ENCODE measurements at regions not wholly inside any gene's neighbourhood (a gene's known extent, or its start where the extent isn't known, plus 50 kb on each side); places are given as distances from the start of the nearest gene placed in this dataset.

DNA sequence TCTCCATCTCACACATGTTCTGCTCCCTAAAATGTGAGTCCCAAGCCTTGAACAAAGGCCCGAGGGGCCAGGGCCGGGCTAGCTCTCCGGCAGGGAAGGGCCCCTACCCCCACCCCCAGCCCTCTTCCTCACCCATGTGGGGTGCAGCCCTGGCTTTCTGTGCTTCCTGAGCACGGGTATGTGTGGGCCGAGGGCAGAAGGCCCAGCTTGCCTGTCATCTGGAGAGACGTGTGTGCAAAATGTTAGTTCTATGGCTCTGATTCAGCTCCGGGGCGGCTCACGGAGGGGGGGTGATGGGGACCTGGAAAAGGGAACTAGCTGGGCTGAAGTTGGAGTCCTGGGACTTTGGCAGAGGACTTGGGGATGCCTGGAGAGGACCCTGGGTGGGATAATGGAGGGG is 90.3 kb upstream of the ARAP3 start:
- no peak for TF ChIP-seq USF2 (IDR thresholded peaks at IDR 0.05; ENCODE audit: low read length)
- TF ChIP-seq, protein P1, sequence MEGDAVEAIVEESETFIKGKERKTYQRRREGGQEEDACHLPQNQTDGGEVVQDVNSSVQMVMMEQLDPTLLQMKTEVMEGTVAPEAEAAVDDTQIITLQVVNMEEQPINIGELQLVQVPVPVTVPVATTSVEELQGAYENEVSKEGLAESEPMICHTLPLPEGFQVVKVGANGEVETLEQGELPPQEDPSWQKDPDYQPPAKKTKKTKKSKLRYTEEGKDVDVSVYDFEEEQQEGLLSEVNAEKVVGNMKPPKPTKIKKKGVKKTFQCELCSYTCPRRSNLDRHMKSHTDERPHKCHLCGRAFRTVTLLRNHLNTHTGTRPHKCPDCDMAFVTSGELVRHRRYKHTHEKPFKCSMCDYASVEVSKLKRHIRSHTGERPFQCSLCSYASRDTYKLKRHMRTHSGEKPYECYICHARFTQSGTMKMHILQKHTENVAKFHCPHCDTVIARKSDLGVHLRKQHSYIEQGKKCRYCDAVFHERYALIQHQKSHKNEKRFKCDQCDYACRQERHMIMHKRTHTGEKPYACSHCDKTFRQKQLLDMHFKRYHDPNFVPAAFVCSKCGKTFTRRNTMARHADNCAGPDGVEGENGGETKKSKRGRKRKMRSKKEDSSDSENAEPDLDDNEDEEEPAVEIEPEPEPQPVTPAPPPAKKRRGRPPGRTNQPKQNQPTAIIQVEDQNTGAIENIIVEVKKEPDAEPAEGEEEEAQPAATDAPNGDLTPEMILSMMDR (IDR thresholded peaks at IDR 0.05; ENCODE audit: control extremely low read depth in 1 of 3, insufficient read depth in 1 of 3, low read depth in 1 of 3, low read length in 3 of 3), result no peak
- TF ChIP-seq TEAD4 (IDR thresholded peaks at IDR 0.05; ENCODE audit: low read depth, low read length), result no peak

All from H1 (cell line).